HG03565 (cell line): ENCODE measurements at regions not wholly inside any gene's neighbourhood (a gene's known extent, or its start where the extent isn't known, plus 50 kb on each side); places are given as distances from the start of the nearest gene placed in this dataset.

ENCODE experiments used
- ATAC-seq: cut with Tn5 transposase; IDR thresholded peaks from one replicate; pipeline ENCODE4 v1.9.1; 2021; ENCODE audit warnings: mild to moderate bottlenecking, moderate library complexity; ENCODE audit not compliant: unreplicated experiment

- no peak for ATAC-seq
Measured at GRCh38 chr4:71268166-71268565, 70.7 kb upstream of the SLC4A4 start.

GRCh38 chr4:71269233-71269632 is 69.6 kb upstream of the SLC4A4 start:
- ATAC-seq, result no peak

- ATAC-seq, result peak; percentile 47
Measured at GRCh38 chr4:71270901-71271300, 67.9 kb upstream of the SLC4A4 start.

GRCh38 chr4:71272976-71273375 is 65.8 kb upstream of the SLC4A4 start:
- no peak for ATAC-seq

GRCh38 chr4:71275004-71275403 is 63.8 kb upstream of the SLC4A4 start:
- ATAC-seq, result no peak

GRCh38 chr4:71275570-71275969 is 63.2 kb upstream of the SLC4A4 start:
- no peak for ATAC-seq

GRCh38 chr4:71277353-71277752 is 61.5 kb upstream of the SLC4A4 start:
- no peak for ATAC-seq

- ATAC-seq, result no peak
Measured at GRCh38 chr4:71283642-71284257, 55.1 kb upstream of the SLC4A4 start.

- no peak for ATAC-seq
Measured at GRCh38 chr4:71287305-71287704, 51.5 kb upstream of the SLC4A4 start.

GRCh38 chr4:71288875-71289274 is 49.9 kb upstream of the SLC4A4 start:
- ATAC-seq, result no peak
